HFFc6 (cell line): ENCODE measurements at regions not wholly inside any gene's neighbourhood (a gene's known extent, or its start where the extent isn't known, plus 50 kb on each side); places are given as distances from the start of the nearest gene placed in this dataset.

Experiments
- DNase-seq: peaks from one replicate; pipeline ENCODE4 v3.0.0-alpha.2; 2018
- H3K27ac Mint-ChIP-seq: 2 replicates; pipeline ENCODE4 v1.8.0; 2020; ENCODE audit warnings: mild to moderate bottlenecking, mixed read lengths
- H3K27me3 Mint-ChIP-seq: 2 replicates; pipeline ENCODE4 v1.8.0; 2021; ENCODE audit warnings: mild to moderate bottlenecking, moderate library complexity, mixed read lengths; ENCODE audit not compliant: insufficient read depth
- H3K36me3 Mint-ChIP-seq: 2 replicates; pipeline ENCODE4 v1.8.0; 2021; ENCODE audit warnings: low read depth, mixed read lengths
- H3K4me1 Mint-ChIP-seq: 2 replicates; pipeline ENCODE4 v1.8.0; 2020; ENCODE audit warnings: low read depth, mixed read lengths
- H3K4me3 Mint-ChIP-seq: 2 replicates; pipeline ENCODE4 v1.8.0; 2020; ENCODE audit warnings: mild to moderate bottlenecking, moderate library complexity, mixed read lengths
- H3K9me3 Mint-ChIP-seq: 2 replicates; pipeline ENCODE4 v1.8.0; 2020; ENCODE audit warnings: mild to moderate bottlenecking, mixed read lengths
- TF ChIP-seq, protein P1 (sequence below): fragments of 200-600 bp; sonication (generic); IDR thresholded peaks from 2 replicates; pipeline ENCODE4 v1.5.0; 2021; ENCODE audit warnings: antibody characterized with exemption, mild to moderate bottlenecking

DNA sequence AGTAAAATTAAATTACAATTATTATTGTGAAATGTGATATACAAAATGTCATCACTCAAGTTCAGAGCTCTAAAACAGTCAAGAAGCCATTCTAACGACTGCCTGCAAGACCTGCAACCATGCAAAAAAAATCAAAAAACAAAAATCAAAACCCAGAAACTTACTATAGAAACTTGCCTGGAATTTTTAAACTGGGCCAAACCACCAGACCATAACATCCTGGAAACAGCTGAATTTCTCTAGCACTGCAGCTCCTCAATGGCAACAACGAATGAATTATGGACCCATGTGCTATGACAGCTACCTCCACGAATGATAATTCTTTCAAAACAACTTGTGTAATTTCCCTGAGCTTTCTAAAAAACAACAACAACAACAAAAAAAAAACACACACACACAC is 130.0 kb upstream of the KCNMB2 start:
- Mint-ChIP-seq H3K9me3 (no peaks in the 10 kb centered on the region), H3K36me3 (no peaks in the 10 kb centered on the region), H3K27me3 (peaks cover 5% of the 10 kb centered on the region), H3K27ac (no peak overlapping the region), H3K4me1 (peaks cover 7% of the 10 kb centered on the region; the same call in 1 of the 2 replicates), H3K4me3 (no peak overlapping the region)
- DNase-seq = no peak
- TF ChIP-seq, protein P1, sequence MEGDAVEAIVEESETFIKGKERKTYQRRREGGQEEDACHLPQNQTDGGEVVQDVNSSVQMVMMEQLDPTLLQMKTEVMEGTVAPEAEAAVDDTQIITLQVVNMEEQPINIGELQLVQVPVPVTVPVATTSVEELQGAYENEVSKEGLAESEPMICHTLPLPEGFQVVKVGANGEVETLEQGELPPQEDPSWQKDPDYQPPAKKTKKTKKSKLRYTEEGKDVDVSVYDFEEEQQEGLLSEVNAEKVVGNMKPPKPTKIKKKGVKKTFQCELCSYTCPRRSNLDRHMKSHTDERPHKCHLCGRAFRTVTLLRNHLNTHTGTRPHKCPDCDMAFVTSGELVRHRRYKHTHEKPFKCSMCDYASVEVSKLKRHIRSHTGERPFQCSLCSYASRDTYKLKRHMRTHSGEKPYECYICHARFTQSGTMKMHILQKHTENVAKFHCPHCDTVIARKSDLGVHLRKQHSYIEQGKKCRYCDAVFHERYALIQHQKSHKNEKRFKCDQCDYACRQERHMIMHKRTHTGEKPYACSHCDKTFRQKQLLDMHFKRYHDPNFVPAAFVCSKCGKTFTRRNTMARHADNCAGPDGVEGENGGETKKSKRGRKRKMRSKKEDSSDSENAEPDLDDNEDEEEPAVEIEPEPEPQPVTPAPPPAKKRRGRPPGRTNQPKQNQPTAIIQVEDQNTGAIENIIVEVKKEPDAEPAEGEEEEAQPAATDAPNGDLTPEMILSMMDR = no peak

DNA sequence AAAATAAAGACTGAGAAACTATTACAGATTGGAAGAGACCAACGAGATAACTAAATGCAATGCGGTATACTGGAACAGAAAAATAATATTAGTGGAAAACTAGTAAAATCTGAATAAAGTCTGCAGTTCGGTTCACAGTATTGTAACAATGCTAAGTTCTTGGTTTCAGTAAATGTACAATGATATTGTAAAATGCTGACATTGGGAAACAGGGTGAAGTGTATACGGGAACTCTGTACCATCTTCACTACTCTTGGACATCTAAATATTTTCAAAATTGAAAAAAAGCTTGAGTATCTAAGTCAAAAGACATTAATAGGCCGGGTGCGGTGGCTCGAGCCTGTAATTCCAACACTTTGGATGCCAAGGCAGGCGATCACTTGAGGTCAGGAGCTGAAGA is 120.9 kb upstream of the KCNMB2 start:
- Mint-ChIP-seq H3K4me3 (no peak overlapping the region), H3K27ac (no peak overlapping the region), H3K4me1 (no peaks in the 10 kb centered on the region; the same call in 1 of the 2 replicates), H3K9me3 (no peaks in the 10 kb centered on the region), H3K27me3 (peaks cover 1% of the 10 kb centered on the region; the same call in 1 of the 2 replicates), H3K36me3 (no peaks in the 10 kb centered on the region)
- DNase-seq = no peak
- TF ChIP-seq, protein P1 = no peak

DNA sequence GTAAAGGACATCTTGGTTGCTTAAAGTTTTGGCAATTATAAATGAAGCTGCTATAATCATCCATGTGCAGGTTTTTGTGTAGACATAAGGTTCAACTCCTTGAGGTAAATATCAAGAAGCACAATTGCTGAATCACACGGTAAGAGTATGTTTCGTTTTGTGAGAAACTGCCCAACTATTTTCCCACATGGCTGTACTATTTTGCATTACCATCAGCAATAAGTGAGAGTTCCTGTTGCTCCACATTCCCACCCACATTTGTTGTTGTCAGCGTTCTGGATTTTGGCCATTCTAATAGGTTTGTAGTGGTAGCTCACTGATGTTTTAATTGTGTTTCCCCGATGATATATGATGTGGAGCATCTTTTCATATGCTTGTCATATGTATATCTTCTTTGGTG is 118.5 kb upstream of the KCNMB2 start:
- no peak overlapping the region for H3K27ac Mint-ChIP-seq
- H3K36me3 Mint-ChIP-seq = no peaks in the 10 kb centered on the region
- H3K4me1 Mint-ChIP-seq = no peaks in the 10 kb centered on the region; the same call in 1 of the 2 replicates
- DNase-seq = no peak
- H3K9me3 Mint-ChIP-seq = no peaks in the 10 kb centered on the region
- peaks cover 1% of the 10 kb centered on the region; the same call in 1 of the 2 replicates for H3K27me3 Mint-ChIP-seq
- H3K4me3 Mint-ChIP-seq = no peak overlapping the region
- TF ChIP-seq, protein P1 = no peak

DNA sequence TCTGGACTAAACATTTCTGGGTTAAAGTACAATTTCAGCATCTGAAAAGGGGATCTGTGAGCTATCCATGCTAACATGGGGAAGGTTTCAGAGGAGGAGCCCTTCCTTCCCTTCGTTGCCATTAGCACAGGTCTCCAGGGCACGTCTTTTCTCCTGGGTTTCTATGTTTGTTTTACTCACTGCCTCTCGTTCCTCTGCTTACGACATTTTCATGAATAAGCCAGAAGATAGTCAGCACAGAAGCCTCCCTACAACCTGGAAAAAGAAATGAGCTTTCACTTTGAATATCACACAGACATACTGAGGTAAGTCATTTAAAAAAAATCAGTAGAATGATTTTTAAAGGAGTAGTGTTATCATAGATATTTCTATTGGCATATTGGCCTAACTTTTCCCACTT is 117.2 kb upstream of the KCNMB2 start:
- Mint-ChIP-seq H3K4me3 (peak overlapping the region; percentile 47; the same call in 1 of the 2 replicates), H3K4me1 (no peaks in the 10 kb centered on the region; the same call in 1 of the 2 replicates), H3K9me3 (no peaks in the 10 kb centered on the region), H3K27ac (no peak overlapping the region), H3K27me3 (peaks cover 2% of the 10 kb centered on the region; the same call in 1 of the 2 replicates), H3K36me3 (no peaks in the 10 kb centered on the region)
- DNase-seq = no peak
- TF ChIP-seq, protein P1 = no peak

DNA sequence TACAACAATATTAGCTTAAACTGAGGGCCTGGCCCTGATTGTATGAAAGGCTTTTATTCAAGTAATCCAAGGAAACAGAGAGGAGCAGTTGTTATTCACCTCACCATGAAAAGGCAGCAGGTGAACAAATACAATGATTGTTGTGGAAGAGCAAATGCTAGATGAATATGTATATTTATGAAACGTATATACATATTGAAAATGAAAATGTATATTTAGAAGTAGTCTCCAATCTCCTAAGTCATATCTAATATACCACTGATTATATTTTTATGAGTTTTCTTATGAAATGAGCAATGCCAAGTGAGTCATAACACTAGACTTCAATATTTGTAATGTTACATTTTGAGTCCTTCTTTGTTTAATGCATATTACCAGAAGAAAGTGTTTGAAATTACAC is 116.2 kb upstream of the KCNMB2 start:
- H3K9me3 Mint-ChIP-seq = no peaks in the 10 kb centered on the region
- no peak overlapping the region for H3K27ac Mint-ChIP-seq
- DNase-seq = no peak
- no peaks in the 10 kb centered on the region; the same call in 1 of the 2 replicates for H3K4me1 Mint-ChIP-seq
- H3K27me3 Mint-ChIP-seq = peaks cover 2% of the 10 kb centered on the region; the same call in 1 of the 2 replicates
- TF ChIP-seq, protein P1 = no peak
- no peaks in the 10 kb centered on the region for H3K36me3 Mint-ChIP-seq
- H3K4me3 Mint-ChIP-seq = no peak overlapping the region

DNA sequence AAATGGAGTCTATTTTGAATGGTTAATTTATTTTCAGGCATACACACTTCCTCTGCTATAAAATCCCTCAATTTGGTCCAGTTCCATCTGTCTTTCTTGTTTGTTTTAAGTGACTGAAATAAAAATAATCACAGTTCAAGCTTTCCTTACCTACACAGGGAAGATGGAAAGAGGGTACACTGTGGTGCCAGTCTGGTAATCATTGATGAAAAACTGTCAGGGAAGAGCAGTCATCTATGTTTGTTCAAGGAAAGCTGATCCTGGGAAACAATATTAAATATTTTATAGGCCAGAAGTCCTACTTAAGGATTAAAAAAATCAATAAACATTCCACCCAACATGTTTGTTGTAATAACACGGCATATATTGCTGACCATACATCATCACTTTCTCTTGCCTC is 115.2 kb upstream of the KCNMB2 start:
- no peaks in the 10 kb centered on the region for H3K36me3 Mint-ChIP-seq
- DNase-seq = no peak
- no peaks in the 10 kb centered on the region; the same call in 1 of the 2 replicates for H3K4me1 Mint-ChIP-seq
- no peaks in the 10 kb centered on the region for H3K9me3 Mint-ChIP-seq
- no peak overlapping the region for H3K4me3 Mint-ChIP-seq
- TF ChIP-seq, protein P1 = no peak
- peaks cover 2% of the 10 kb centered on the region; the same call in 1 of the 2 replicates for H3K27me3 Mint-ChIP-seq
- no peak overlapping the region for H3K27ac Mint-ChIP-seq
